HG03045 (cell line): ENCODE measurements at regions not wholly inside any gene's neighbourhood (a gene's known extent, or its start where the extent isn't known, plus 50 kb on each side); places are given as distances from the start of the nearest gene placed in this dataset.

ENCODE experiments used
- ATAC-seq: cut with Tn5 transposase; IDR thresholded peaks from one replicate; pipeline ENCODE4 v1.9.1; 2021; ENCODE audit warnings: mild to moderate bottlenecking, moderate library complexity; ENCODE audit not compliant: unreplicated experiment

GRCh38 chr4:126267689-126268088, 952.9 kb downstream of the FAT4 start:
- no peak for ATAC-seq

DNA sequence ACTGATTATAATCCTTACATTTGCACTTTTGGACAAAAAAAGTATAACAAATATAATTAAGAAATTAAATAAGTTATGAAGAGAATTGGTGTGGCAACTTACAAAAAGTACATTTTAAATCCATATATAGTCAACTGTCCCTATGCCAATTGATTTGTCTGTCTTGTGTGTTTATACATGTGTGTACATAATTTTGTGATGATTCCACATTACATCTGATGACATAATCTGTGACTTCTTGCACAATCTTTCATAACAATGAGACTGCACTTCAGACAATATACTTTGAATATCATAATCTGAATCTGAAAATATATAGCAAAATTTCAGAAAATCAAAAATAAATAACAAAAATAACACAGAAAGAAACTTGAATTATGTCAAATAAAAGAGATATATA, 953.4 kb downstream of the FAT4 start:
- no peak for ATAC-seq

DNA sequence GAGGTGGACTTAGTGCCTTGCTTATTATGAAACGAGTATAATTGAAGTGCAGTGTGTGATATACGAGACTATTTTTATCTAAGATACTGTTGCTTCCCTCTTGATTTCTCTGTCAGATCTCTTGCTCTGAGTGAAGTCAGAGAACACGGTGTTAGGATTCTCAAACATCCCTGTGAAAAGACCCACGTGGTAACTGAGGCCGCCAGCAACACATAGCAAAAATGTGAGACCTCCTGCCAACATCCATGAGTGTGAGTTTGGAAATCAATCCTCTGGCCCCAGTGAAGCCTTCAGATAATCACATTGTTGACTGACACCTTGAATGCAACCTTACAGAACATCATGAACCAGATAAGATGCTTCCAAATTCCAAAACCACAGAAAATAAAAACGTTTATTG, 954.4 kb downstream of the FAT4 start:
- no peak for ATAC-seq

GRCh38 chr4:126271292-126271691, 956.5 kb downstream of the FAT4 start:
- no peak for ATAC-seq

DNA sequence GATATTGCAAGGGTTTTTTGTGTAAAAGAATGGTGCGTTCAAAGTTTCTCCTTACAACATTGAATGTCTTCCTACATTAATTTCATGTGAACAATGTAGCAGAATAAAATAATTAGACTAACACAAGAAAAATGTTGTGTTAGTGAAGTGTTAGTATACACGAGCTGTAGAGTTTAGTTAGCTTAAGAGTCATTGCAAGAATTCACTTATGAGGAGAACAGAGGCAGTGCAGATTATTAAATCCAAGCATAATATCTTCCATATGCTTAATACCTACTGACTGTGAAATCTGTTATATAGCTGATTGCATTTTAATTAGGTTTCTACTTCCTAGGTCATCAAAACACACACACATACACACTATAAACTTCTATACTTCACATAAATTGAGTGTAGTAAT, 959.0 kb downstream of the FAT4 start:
- no peak for ATAC-seq

DNA sequence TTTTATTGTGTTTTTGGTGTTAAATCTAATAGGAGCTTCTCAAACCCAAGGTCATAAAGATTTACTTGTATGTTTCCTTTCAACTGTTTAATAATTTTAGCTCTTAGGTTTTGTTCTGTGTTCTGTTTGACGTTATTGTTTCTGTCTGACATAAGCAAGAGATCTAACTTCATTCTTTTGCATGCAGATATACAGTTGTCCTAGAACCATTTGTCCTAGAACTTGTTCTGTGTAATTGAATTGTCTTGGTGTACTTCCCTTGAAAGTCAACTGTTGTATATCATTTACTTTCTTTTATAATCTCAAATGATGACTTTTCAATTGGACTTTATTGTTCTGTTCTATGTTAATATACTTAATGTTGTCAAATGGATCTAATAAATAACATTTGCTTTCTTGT, 977.1 kb downstream of the FAT4 start:
- ATAC-seq = no peak

DNA sequence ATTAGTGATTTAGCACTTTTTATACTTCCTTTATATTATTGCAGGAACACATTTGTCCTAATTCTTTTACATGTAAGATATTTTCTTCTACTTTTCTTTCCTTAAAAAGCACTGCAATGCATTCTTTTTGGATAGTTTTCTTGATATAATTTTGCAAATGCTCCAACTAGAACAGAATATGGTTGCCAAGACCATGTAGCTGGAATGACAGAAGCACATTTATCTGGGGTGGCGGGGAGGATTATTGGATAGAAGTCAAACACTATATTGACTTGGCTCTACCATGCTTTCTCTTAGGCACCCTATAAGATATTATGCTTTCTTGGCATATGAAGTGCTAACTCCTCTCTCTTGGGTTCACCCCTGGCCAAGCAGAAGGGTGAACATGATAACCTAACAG, 983.5 kb downstream of the FAT4 start:
- ATAC-seq = no peak

DNA sequence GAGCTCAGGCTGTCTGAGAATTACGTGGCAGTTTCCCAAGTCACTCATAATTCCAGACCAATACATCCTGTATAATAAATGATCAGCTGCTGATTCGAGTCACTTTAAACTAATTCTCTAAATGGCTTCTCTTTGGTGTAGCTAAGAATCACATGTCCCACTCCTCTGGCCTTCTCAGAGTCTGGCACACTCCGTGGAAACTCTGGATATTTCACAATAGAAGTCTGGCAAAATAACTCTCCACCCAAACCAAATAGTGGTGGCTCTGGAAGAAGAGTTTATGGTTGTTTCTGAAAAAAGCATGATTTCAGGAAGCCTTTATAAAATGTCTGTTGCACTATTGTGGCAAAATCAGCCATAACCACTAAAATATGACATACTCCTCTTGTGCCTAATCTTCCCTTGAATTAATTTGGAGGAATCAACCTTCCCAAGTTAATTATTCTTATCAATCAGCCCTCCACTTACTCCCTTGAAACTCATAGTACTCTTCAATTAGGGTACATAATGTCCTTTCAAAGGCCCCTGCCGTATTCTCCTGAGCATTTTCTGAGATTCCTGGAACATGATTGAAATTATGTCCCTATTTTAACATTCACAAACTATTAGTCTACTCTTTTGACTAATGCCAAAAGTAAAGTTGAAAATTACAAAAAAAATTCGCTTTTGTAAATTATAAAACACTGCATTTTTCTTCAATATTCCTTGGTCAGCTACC, 991.6 kb downstream of the FAT4 start:
- ATAC-seq = no peak

DNA sequence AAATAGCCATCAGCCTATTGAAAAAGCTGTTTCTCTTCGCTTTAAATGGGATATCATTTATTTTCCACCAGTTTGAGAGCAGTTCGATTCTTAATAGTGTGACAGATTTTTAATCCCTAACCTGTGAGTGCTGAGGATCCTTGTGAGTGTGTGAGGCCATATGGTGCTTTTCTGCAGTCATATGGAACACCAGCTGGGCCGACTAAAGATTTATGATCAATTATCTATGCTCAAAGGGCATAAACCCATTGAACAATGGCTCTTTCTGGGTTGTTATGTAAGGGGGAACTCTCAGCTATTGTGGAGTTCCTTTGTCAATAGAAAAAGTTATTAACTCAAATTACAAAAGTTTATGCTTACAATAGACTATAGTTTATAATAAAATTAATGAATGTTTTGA, 1003.6 kb downstream of the FAT4 start:
- ATAC-seq = no peak

- ATAC-seq = no peak
These were observed 1014.2 kb downstream of the FAT4 start for GRCh38 chr4:126328914-126329313.

DNA sequence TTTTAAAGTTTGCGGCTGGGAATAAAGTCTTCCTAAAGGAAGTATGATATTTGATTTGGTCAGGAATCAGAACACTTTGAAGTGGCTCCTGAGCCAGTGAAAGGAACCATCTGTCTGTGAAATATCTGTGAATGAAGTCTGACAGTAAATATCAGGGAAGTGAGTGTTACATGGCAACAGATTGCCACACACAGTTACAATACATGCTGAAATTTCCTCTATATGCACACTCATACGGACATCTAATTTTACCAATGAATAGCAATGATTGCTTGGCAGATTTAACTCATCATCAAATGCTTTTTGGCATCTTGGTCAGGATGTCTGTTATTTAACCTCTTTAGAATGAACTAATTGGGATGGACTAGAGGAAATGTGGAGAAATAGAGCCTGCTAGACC, 1023.8 kb downstream of the FAT4 start:
- no peak for ATAC-seq

GRCh38 chr4:126341927-126342326, 1027.2 kb downstream of the FAT4 start:
- ATAC-seq = no peak

GRCh38 chr4:126344472-126344871, 1029.7 kb downstream of the FAT4 start:
- no peak for ATAC-seq

GRCh38 chr4:126346654-126347053, 1031.9 kb downstream of the FAT4 start:
- ATAC-seq = no peak

DNA sequence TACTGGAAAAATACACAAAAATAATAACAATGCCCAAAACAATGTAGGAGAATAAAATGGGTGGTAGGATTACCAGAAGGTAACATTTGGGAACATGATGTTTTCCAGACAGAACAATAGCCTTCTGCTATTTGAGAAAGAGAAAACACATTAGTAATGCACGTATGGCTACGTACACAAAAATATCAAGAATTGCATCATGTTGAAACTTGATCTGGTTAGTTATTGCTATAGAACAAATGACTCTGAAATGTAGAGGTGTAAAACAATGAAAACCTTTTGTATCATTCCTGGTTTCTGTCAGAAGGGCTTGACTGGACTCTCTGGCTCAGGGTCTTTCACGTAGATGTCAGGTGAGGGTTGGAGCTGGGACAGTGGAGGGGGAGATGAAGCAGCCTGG, 1040.0 kb downstream of the FAT4 start:
- no peak for ATAC-seq

DNA sequence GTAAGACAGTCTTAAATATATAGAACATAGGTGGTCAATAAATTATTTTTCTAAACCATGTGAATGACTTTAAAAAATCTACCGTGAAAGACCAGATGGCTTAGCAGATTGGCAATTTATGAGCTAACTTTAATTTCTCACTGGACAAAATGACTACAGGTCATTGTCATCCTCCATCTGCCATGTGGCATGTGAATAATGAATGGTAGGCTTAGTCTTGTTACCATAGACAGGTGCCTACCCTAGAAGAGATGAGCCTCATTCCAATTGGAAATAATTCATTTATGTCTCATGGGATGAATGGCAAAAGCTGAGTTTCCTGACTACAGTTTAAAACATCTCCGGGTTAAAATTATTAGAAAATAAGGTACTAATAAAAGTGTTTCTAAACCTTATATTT, 1043.3 kb downstream of the FAT4 start:
- no peak for ATAC-seq

DNA sequence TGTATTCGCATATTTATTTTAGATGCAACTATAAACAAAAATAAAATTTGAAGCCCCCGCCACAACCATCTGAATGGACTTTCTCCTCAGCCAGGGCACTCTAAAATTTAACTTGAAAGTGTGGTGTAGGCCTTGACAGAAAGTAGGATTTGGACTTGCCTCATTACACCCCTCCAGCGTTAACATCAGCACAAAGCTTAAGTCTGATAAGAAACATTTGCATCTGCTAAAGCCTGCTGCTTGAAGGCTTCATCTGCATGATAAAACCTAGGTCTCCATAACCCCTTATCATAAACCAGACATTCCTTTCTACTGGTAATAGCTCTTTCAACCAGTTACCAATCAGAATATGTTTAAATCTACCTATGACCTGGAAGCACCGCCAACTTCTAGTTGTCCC, 1046.5 kb downstream of the FAT4 start:
- no peak for ATAC-seq

GRCh38 chr4:126364311-126364911, 1049.7 kb downstream of the FAT4 start:
- no peak for ATAC-seq

- no peak for ATAC-seq
These were observed 1054.3 kb downstream of the FAT4 start for GRCh38 chr4:126369076-126369475.

GRCh38 chr4:126372634-126373033, 1057.9 kb downstream of the FAT4 start:
- ATAC-seq = no peak

DNA sequence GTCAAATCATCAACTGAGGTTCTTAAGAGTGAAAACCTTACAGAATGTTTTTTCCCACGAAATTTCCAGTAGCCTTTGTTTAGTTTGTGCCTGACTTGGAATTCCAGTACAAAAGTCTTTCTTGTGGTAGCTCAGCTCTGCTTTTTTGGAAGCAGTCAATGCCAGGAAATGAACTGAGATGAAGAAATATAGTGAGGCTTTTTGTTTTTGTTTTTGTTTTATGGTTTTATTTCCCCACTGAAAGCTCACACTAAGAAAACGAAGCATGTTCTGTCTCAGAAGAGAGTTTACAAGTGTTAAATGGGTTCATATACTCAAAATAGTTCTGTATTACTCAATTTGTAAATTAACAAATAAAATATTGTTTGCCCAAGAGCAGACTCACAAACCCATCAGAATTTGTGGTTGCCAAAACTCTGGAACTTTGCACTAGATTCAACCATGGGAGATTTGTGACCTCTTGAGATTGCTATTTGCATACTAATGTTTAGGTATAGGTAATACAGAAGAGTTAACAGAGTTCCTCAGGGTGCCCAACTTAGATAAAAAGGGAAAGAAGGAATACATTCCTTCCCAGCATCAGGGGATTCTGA, 1060.8 kb downstream of the FAT4 start:
- no peak for ATAC-seq

GRCh38 chr4:126385954-126386353, 1071.2 kb downstream of the FAT4 start:
- no peak for ATAC-seq

GRCh38 chr4:126386512-126386911, 1071.8 kb downstream of the FAT4 start:
- ATAC-seq = no peak
